IMR-90 (cell line): ENCODE measurements at regions not wholly inside any gene's neighbourhood (a gene's known extent, or its start where the extent isn't known, plus 50 kb on each side); places are given as distances from the start of the nearest gene placed in this dataset.

ENCODE experiments used
- ATAC-seq: fragments of 200-7000 bp; cut with Tn5 transposase; 2 replicates; pipeline ENCODE4 v1.9.1; 2020; ENCODE audit warnings: low read depth, mild to moderate bottlenecking, moderate library complexity
- BruUV-seq: library from RNA; stranded (reverse); fragments of 400-500 nt; replicated peaks from 2 replicates; lab custom pipeline; 2021; lab: Mats Ljungman, UMichigan
- CTCF ChIA-PET: fragments of 300-600 bp; formaldehyde crosslinking; extraction: SDS; loops from one replicate; lab custom pipeline; 2021; ENCODE audit warnings: antibody characterized with exemption; lab: Yijun Ruan, JAX
- POLR2A ChIA-PET: fragments of 300-600 bp; sonication (Branson Sonifier 250); formaldehyde crosslinking; loops from one replicate; lab custom pipeline; 2022; ENCODE audit warnings: antibody characterized with exemption; ENCODE audit not compliant: unreplicated experiment; lab: Charles Lee
- DNase-seq: peaks from one replicate; pipeline ENCODE4 v3.0.0; 2013
- H2AFZ ChIP-seq: replicated peaks from 2 replicates; pipeline ENCODE3; 2013; ENCODE audit warnings: low read length, mild to moderate bottlenecking; ENCODE audit not compliant: poor library complexity
- H2AK5ac ChIP-seq: 2 replicates; pipeline ENCODE4 v1.6.1; 2013; ENCODE audit warnings: low read depth, low read length, inconsistent platforms
- H2AK9ac ChIP-seq: replicated peaks from 2 replicates; pipeline ENCODE3; 2013; ENCODE audit warnings: mild to moderate bottlenecking, low read depth, low read length, moderate library complexity; ENCODE audit not compliant: poor library complexity
- H2BK120ac ChIP-seq: 2 replicates; pipeline ENCODE4 v1.6.1; 2013; ENCODE audit warnings: low read depth, low read length, inconsistent platforms
- H2BK15ac ChIP-seq: 3 replicates; pipeline ENCODE4 v1.6.1; 2013; ENCODE audit warnings: low read depth, low read length, inconsistent platforms
- H2BK20ac ChIP-seq: 2 replicates; pipeline ENCODE4 v1.6.1; 2013; ENCODE audit warnings: low read depth, mild to moderate bottlenecking, inconsistent platforms, low read length, moderate library complexity
- H2BK5ac ChIP-seq: 2 replicates; pipeline ENCODE4 v1.6.1; 2013; ENCODE audit warnings: mild to moderate bottlenecking, low read depth, low read length, inconsistent platforms; ENCODE audit not compliant: poor library complexity, severe bottlenecking
- H3K14ac ChIP-seq: replicated peaks from 2 replicates; pipeline ENCODE4 v1.6.1; 2013; ENCODE audit warnings: low read depth, low read length, inconsistent platforms
- H3K18ac ChIP-seq: 2 replicates; pipeline ENCODE4 v1.6.1; 2013; ENCODE audit warnings: low read depth, low read length, control low read depth
- H3K23ac ChIP-seq: 2 replicates; pipeline ENCODE4 v1.6.1; 2013; ENCODE audit warnings: low read depth, low read length, inconsistent platforms
- H3K27ac ChIP-seq: 2 replicates; pipeline ENCODE4 v1.5.1; 2013; ENCODE audit warnings: mild to moderate bottlenecking, control low read depth, low read length; ENCODE audit not compliant: insufficient read depth
- H3K27me3 ChIP-seq: 2 replicates; pipeline ENCODE4 v1.6.1; 2013; ENCODE audit warnings: low read length; ENCODE audit not compliant: control insufficient read depth, insufficient read depth
- H3K36me3 ChIP-seq: 2 replicates; pipeline ENCODE4 v1.6.1; 2013; ENCODE audit warnings: low read length, mixed read lengths; ENCODE audit not compliant: control insufficient read depth, insufficient read depth
- H3K4ac ChIP-seq: 2 replicates; pipeline ENCODE4 v1.6.1; 2013; ENCODE audit warnings: low read depth, low read length, inconsistent platforms
- H3K4me1 ChIP-seq: 2 replicates; pipeline ENCODE4 v1.6.1; 2013; ENCODE audit warnings: low read length, mixed read lengths; ENCODE audit not compliant: control insufficient read depth, insufficient read depth
- H3K4me2 ChIP-seq: 2 replicates; pipeline ENCODE4 v1.6.1; 2013; ENCODE audit warnings: low read depth, mild to moderate bottlenecking, control low read depth, low read length, moderate library complexity
- H3K4me3 ChIP-seq: 2 replicates; pipeline ENCODE4 v1.5.1; 2013; ENCODE audit warnings: low read depth, mild to moderate bottlenecking, control low read depth, low read length, moderate library complexity; ENCODE audit not compliant: insufficient read depth
- H3K56ac ChIP-seq: 2 replicates; pipeline ENCODE4 v1.6.1; 2013; ENCODE audit warnings: low read length, inconsistent platforms; ENCODE audit not compliant: insufficient read depth; ENCODE audit errors: extremely low read depth
- H3K79me1 ChIP-seq, 2 experiments: 2 replicates each; pipeline ENCODE4 v1.6.1; 2013; ENCODE audit warnings: low read length in 2 of 2, inconsistent platforms in 1 of 2, low read depth in 1 of 2
- H3K9ac ChIP-seq: 2 replicates; pipeline ENCODE4 v1.6.1; 2013; ENCODE audit warnings: low read depth, low read length, control low read depth
- H3K9me1 ChIP-seq: 2 replicates; pipeline ENCODE4 v1.6.1; 2013; ENCODE audit warnings: low read length, inconsistent platforms; ENCODE audit not compliant: insufficient read depth
- H3K9me3 ChIP-seq: 2 replicates; pipeline ENCODE4 v1.6.1; 2013; ENCODE audit warnings: low read length; ENCODE audit not compliant: control insufficient read depth, insufficient read depth
- H4K20me1 ChIP-seq: 2 replicates; pipeline ENCODE4 v1.6.1; 2013; ENCODE audit warnings: low read length, inconsistent platforms; ENCODE audit not compliant: insufficient read depth
- H4K5ac ChIP-seq: 2 replicates; pipeline ENCODE4 v1.6.1; 2013; ENCODE audit warnings: mild to moderate bottlenecking, low read depth, low read length, control low read depth
- H4K8ac ChIP-seq, 2 experiments: 2 replicates each; pipeline ENCODE4 v1.6.1; 2013; ENCODE audit warnings: low read depth in 2 of 2, low read length in 2 of 2, control low read depth in 1 of 2, inconsistent platforms in 1 of 2
- H4K91ac ChIP-seq: 2 replicates; pipeline ENCODE4 v1.6.1; 2013; ENCODE audit warnings: low read depth, low read length, inconsistent platforms; ENCODE audit not compliant: insufficient read depth
- CEBPB ChIP-seq: IDR thresholded peaks from 2 replicates; pipeline ENCODE4 v1.6.1; 2012; ENCODE audit warnings: low read depth, low read length, improper control_type of control experiment
- CHD1 ChIP-seq: IDR thresholded peaks from 2 replicates; pipeline ENCODE4 v1.6.1; 2012; ENCODE audit warnings: low read depth, low read length, improper control_type of control experiment
- NFE2L2 ChIP-seq: fragments of 150-350 bp; IDR thresholded peaks from 2 replicates; pipeline ENCODE4 v1.6.1; 2016; ENCODE audit warnings: low read depth, mild to moderate bottlenecking, low read length
- POLR2A ChIP-seq: IDR thresholded peaks from 2 replicates; pipeline ENCODE4 v1.6.1; 2012; ENCODE audit warnings: mild to moderate bottlenecking, low read depth, low read length
- RCOR1 ChIP-seq: IDR thresholded peaks from 2 replicates; pipeline ENCODE4 v1.6.1; 2012; ENCODE audit warnings: mild to moderate bottlenecking, low read length, improper control_type of control experiment; ENCODE audit not compliant: insufficient replicate concordance
- RFX5 ChIP-seq: IDR thresholded peaks from 2 replicates; pipeline ENCODE4 v1.8.0; 2012; ENCODE audit warnings: low read depth, mild to moderate bottlenecking, low read length, moderate library complexity
- SMC3 ChIP-seq: fragments of 150-350 bp; IDR thresholded peaks from 2 replicates; pipeline ENCODE4 v1.6.1; 2016; ENCODE audit warnings: low read depth, mild to moderate bottlenecking, antibody characterized with exemption, low read length, moderate library complexity
- WGBS, 2 experiments: methylation state at CpG; one replicate each; pipeline versions ENCODE4 v1.1.5 to v1.1.7; 2013; ENCODE audit warnings: missing lambda C conversion rate in 2 of 2; ENCODE audit not compliant: insufficient read length in 1 of 2; ENCODE audit errors: extremely low coverage in 2 of 2; 5-methylcytosine and 5-hydroxymethylcytosine counted together
- dilution Hi-C: fragments of 300-500 bp; cut with HindIII; formaldehyde crosslinking; loops from one replicate; pipeline ENCODE4 v1.14.3; 2018; ENCODE audit warnings: low sequenced_read_pairs; ENCODE audit not compliant: unreplicated experiment
- in situ Hi-C: fragments of 300-500 bp; cut with MboI; formaldehyde crosslinking; loops from 3 replicates; pipeline ENCODE4 v1.14.3; 2019; ENCODE audit warnings: low sequenced_read_pairs, inconsistent platforms, mixed read lengths
- intact Hi-C: fragments of 100-400 bp; cut with micrococcal nuclease; formaldehyde crosslinking; loops from 2 replicates; pipeline ENCODE4 v1.10.0; 2022

DNA sequence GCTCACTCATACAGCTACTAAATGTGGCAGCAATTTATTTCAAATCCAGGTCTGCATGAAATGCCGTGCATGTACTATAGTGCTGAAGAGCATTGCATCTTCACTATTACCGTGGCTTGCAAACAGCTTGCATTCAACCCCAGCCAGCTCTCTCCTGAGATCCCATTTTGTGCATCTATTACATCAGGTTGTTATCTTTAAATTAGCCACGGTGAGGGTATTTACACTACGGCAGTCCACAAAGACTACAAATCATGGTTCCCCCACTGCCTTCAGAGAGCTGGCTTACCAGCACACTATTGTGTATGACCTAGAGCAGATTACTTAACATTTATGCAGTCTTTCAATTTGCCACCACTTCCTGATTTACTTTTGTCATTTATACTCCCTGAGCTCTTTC lies 621.3 kb upstream of the LRATD1 start:
- BruUV-seq: no TSS peak
- 50% methylated on average over 4 of the region's 4 CpGs; no CpG with 5 or more reads in 1 of the 2 experiments for WGBS, 2 experiments
- in situ Hi-C loops: no loop called here
- H3K27me3 ChIP-seq: no peaks in the 10 kb centered on the region
- no peak overlapping the region for H3K4ac ChIP-seq
- no peak overlapping the region for H3K23ac ChIP-seq
- no peak overlapping the region for H4K8ac ChIP-seq
- no peak overlapping the region for H3K18ac ChIP-seq
- H4K20me1 ChIP-seq: no peaks in the 10 kb centered on the region
- no peak overlapping the region for H4K5ac ChIP-seq
- intact Hi-C loops: no loop called here
- TF ChIP-seq NFE2L2: no peak
- TF ChIP-seq RFX5: no peak
- TF ChIP-seq SMC3: no peak
- TF ChIP-seq POLR2A: no peak
- no peak for TF ChIP-seq CHD1
- no peak for TF ChIP-seq CEBPB
- no peak for TF ChIP-seq RCOR1
- ATAC-seq (no peak), DNase-seq (no peak)
- no peak overlapping the region for H2BK120ac ChIP-seq
- no peaks in the 10 kb centered on the region for H3K36me3 ChIP-seq
- H3K79me1 ChIP-seq: no peaks in the 10 kb centered on the region
- H3K9me1 ChIP-seq: no peaks in the 10 kb centered on the region
- H2BK15ac ChIP-seq: no peak overlapping the region
- H3K9ac ChIP-seq: no peak overlapping the region
- no peak overlapping the region for H2AFZ ChIP-seq
- H3K14ac ChIP-seq: no peak overlapping the region
- no peak overlapping the region for H3K4me2 ChIP-seq
- no peak overlapping the region for H3K56ac ChIP-seq
- H2AK5ac ChIP-seq: no peak overlapping the region
- no peak overlapping the region for H2BK20ac ChIP-seq
- POLR2A ChIA-PET: no interaction called here
- H3K9me3 ChIP-seq: peaks cover 11% of the 10 kb centered on the region
- H2AK9ac ChIP-seq: no peak overlapping the region
- CTCF ChIA-PET: no interaction called here
- no peak overlapping the region for H3K27ac ChIP-seq
- H3K4me3 ChIP-seq: no peak overlapping the region
- dilution Hi-C loops: no loop called here
- no peak overlapping the region for H4K91ac ChIP-seq
- H3K4me1 ChIP-seq: no peaks in the 10 kb centered on the region
- no peak overlapping the region for H2BK5ac ChIP-seq
